NCI-H69 (cell line): ENCODE measurements at regions not wholly inside any gene's neighbourhood (a gene's known extent, or its start where the extent isn't known, plus 50 kb on each side); places are given as distances from the start of the nearest gene placed in this dataset.

Experiments used
- DNase-seq: peaks from one replicate; lab custom pipeline; 2025; lab: John Stamatoyannopoulos, UW

DNA sequence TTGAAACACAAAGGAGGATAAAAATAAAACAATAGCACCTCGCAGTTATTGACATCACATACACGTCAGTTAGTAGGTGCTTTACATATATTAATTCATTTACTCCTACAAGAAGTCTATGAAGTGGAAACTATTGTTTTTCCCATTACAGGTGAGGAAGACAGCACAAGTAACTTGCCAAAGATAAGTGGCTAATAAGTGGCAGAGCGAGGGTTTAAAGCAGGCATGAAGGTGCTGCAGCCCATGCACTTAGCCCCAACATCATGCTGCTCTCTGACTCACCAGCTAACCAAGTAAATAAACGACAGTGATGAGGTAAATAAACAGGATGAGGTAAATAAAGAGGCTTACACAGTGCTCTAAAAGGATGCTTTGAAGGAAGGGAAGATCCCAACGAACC, 498.6 kb upstream of the ZEB2 start:
- no peak for DNase-seq

DNA sequence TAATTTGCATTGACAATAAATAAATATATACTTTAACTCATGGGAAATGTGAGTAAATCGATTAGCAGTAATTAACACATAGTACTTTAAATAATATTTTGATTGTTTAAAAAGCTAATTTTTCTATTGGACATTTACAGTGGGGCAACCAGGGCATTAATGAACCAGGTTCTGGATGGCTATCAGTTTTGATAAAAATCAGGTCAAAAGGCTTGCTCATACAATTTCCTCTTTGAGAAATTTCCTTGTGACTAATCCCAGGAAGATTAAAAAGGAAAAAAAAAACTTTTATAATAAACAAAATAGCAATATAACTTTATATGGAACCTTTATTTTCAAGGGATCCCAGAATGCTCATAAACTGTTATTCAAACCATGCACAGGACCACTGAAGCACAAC, 497.2 kb upstream of the ZEB2 start:
- DNase-seq = no peak

DNA sequence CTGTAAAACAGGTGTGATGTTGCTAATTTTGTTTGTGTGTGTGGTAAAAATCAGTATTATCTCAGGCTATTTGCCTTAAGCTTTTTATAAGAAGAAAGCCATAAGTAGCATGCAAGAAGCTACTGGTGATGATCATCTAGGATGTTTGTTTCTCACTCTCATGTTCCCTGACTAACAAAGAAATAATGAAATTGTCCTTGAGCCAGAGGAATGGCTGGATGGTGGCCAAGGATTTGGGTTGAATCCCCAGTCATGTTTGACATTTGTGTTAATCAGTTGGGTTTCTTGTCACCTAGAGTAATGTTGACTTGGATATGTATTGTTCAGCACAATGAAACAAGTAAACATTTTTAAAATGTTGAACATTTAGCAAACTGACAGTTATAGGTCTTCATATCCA, 496.8 kb upstream of the ZEB2 start:
- DNase-seq = no peak

DNA sequence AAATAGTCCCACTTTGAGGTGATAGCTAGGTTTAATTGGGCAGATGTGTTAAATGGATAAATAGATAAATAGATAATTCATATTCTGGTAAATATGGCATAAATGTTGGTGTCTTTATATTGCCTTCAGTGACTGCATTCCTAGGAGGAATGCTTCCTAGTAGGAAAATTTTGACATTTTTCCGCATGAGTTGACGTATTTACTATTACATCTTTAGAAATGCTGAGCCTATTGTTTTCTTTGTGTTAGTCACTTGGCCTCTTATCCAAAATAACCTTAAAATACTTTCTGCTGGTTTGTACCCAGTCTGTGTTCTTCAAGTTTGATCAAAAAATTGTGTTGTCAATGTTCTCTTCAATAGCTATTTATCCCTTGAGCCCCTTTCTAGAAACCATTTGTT, 495.6 kb upstream of the ZEB2 start:
- DNase-seq = no peak

DNA sequence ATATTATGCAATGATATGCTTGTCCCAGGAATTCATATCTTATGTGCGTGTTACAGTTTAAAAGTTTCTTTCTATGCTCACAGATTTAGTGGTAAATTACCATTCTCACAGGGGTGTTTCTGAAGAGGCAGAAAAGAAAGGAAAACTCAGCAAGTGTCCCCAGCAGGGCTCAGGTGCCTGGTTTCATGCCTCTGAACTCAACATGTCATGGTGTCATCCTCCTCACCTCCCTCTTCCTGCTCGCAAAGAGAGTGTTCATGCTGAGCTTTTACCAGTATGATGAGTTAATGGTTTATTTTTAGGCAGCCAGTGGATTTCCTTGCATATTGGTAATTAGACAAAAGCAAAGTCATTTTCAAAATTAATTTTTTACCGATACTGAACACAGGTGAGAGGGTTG, 492.9 kb upstream of the ZEB2 start:
- no peak for DNase-seq

DNA sequence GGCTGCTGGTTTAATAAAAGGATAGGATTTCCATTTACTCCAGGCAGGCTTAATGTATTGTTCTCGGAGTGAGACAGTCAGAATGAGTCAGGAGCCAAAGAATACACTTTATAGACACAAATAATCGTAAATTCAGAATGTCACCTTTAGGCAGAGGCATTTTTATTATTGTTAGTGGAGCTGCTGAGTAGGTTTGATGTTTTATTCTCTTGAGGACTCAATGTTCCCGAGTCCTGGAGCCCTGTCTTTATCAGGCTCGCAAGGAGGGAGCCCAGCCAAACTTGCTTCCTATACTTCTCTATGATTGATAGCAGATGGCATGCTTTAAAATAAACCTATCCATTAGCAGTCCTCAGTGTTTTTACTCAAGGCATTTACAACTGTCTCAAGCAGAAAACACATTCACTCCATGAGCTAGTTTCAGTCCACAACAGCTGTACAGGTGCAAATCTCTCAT, 492.3 kb upstream of the ZEB2 start:
- DNase-seq = peak; percentile 1

DNA sequence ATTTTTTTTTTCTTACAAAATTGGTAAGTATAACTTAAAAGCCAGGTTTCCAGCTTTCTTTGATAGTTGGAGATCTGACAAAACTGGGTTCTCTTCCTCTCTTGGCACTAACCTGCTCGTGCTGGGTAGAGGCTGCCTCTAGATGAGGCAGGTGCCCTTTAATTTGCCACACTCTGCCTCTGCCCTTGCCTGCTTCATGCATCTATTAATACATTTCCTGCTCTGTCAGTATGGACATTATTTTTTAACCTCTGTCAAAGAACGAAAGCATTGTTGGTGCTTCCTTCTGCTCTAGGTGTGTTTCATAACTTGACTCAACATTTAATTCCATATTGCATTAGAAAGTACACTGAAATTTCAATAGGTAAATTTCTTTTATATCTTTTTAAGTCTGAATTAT, 490.7 kb upstream of the ZEB2 start:
- DNase-seq = no peak

DNA sequence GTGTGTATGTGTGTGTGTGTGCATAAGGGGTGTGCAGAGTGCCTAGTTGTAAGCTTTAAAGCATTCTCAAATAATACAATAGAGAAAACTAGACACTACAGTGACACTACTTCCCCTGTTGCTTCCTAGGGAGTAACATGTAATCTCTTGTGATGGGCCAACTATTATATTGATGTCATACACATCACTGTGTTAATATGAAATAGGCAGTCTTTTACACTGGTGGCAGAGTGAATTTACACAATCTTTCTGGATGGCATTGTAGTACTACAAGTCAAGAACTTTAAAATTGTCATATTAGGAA, 488.0 kb upstream of the ZEB2 start:
- DNase-seq = no peak

DNA sequence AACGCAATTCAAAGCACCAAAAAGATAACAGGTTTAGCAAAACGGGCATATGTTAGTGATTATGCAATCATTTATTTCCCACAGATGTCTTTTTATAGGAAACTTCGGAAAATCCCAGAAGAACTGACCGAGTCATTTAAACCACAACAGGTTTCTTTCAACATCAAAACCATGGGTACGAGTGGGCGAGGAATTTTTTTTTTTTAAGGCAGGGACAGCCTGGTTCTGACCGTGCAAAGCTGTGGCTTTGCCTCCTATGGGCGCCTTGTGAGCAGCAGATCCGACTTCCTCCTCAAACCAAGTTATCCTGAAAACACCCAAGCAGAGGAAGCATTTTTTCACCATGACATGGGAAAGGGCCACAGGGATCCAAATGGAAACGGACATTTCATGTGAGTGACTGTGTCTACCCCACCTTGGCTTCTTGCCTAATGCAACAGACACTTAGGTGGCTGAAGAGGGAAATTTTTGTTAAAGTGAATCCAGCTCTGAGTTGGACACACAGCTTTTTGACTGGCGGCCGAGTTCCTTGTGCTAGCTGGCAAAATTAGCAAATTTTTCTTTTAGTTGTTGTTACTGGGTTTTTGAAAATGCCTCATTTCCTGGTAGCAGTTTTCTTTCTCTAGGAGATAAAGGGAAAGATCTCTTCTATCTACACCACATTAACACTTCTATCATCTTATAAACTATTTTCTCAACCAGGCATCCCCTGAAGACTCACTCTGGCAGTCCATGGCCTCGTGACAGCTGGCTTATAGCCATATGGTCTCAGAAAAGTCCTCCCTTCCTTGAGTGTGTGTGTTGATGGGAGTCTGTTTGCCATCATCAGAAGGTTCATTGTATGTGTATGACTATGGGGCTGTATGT, 487.4 kb upstream of the ZEB2 start:
- no peak for DNase-seq

DNA sequence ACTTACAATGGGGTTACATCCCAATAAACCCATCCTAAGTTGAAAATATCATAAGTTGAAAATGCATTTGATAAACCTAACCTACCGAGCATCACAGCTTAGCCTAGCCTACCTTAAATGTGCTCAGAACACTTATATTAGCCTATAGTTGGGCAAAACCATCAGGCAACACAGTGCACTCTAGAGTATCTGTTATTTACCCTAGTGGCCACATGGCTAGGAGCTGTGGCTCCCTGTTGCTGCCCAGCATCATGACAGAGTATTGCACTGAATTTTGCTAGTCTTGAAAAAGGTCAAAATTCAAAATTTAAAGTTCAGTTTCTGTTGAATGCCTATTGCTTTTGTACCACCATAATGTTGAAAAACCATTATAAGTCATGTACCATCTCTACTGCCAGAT, 482.7 kb upstream of the ZEB2 start:
- DNase-seq = no peak

DNA sequence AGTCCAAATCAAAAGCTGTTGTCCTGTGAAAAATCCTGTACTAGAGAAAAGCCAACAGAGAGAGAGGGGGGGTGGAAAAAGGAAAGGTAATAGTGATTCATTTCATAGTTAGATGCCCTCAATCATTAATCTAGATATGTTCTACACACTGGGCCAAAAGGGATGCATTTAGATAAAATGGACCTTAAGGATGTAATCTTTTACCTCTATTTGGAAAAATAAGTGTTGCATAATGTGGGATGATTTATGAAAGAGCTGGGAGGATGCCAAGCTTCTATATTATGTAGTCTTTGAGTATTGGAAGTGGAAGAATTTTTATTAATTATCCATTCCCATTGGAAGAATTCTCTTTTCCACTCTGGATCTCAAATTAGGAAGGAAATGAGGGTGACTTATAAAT, 480.5 kb upstream of the ZEB2 start:
- no peak for DNase-seq

DNA sequence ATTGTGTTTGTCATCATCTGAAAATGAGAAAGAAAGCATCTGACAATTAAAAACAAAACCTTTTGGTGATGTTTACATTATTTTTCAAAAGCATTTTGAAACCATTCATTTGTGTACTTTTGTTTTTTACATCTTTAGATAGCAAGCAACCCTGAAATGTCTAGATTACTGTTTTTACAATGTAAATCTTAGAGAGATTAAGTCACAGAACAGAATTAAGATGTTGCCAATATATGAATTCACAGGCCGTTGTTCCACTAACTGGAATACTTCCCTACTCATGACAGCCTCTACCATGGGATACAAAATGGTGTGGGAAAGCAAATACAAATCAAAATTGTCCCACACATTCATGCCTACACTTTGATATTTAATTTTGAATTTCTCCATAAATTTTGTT, 480.0 kb upstream of the ZEB2 start:
- no peak for DNase-seq

DNA sequence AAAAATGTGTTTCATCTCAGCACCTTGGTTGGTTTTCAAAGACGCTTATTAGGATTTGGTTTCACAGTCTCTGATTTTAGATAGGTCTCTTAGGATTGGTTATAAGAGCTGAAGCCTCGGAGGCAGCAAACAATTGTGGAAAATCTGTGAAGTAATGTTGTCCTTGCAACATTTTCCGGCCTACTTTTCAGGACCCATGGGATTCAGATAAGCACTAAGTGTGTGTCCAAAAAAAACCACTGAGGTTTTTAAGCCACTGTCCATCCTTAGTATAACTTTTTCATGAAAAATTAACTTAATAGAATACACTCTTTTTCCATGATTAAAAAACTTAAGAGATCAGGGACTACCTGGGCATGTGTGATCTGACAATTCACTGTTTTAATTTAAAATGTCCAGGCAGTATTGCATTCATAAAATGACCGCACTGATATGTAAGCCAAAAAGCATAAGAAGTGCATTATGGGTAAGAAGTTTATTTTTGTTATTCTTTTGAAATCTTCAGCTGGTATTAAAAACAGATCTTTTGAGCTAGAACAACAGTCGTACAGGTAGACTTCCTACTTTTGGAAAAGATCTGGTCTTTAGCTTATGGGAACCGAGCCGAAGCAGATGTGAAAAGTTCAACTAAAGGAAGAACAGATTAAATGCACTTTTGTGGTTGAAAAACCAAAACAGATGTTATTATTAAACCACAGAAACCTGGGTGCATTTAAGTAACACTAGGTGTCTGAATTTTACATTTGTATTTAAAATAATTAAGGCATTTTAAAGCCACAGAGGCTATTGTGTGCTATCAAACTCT, 479.4 kb upstream of the ZEB2 start:
- no peak for DNase-seq

DNA sequence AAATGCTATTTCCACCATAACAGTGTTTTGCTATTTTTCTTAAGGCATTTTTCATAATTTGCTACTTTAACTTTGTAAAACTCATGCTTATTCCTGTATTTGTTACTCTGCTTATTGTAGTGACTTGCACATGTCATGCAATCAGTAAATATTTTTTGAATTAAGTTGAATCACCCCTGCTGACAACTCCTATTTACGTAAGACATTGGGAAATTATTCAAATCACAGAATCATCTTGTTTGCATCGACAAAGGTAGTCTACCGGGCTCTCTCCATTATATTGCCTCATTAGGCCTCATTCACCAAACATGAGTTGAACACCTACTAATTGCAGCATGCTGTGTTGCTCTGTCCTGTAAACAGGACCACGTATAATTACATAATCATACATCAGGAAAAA, 478.5 kb upstream of the ZEB2 start:
- peak; percentile 0 for DNase-seq

DNA sequence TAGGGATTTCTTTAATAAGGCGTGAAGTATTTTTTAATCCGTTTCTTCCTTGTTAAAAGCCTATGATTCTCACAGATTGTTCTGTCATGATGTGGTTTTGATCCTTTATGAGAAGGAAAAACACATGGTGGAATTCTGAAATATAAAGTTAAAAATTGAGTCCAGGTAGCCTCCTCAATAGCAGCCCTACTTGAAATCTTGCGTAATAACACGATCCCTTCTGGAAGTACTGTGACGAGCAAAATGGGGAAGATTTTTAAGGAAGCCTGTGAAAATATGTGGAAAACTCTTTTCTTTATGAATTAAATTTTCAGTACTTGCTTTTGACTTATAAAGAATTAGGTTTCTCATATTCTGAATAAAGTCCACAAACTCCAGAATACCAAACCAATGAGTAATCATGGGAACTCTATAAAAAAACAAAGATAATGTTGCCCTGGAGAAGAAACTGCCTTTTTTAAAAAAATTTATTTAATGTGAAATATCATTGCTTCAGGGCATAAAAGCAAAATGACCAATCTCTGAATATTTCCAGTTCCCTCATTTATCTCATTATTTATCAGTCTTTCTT, 476.4 kb upstream of the ZEB2 start:
- DNase-seq = no peak

DNA sequence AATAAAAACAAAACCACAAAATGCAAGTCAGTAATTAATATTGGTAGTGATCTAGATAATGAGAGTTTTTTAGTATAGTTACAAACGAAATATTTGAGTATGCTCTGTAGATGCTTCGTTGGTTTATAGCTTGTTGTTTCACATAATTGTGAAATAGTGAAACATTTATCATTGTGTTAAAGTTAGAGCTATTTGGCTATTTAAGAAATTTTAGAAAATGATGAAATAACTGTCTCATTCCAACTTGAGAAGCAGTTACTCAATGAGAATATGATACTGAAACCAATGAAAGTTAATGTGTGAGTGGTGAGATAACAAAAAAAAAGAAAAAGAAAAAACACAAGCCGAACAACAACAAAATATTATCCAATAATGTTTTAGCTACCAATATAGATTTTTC, 475.6 kb upstream of the ZEB2 start:
- no peak for DNase-seq

DNA sequence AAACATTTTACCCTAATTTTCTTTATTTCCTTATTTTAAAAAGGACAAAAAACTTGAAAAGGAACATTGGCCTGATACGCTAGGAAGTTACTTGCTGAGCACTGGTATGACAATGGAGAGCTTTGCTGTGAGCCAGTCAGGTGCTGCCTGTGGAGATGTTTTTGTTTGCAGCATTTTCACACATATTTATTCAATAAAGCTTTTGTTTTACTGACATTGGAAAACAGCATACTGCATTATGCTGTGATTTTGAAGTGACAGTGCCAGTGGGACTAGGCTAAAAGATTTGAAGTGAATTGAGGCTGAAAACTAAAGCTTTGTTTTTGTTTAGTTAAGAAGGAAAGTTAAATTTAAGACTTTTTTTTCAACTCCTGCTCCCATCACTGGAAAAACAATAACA, 470.7 kb upstream of the ZEB2 start:
- no peak for DNase-seq

DNA sequence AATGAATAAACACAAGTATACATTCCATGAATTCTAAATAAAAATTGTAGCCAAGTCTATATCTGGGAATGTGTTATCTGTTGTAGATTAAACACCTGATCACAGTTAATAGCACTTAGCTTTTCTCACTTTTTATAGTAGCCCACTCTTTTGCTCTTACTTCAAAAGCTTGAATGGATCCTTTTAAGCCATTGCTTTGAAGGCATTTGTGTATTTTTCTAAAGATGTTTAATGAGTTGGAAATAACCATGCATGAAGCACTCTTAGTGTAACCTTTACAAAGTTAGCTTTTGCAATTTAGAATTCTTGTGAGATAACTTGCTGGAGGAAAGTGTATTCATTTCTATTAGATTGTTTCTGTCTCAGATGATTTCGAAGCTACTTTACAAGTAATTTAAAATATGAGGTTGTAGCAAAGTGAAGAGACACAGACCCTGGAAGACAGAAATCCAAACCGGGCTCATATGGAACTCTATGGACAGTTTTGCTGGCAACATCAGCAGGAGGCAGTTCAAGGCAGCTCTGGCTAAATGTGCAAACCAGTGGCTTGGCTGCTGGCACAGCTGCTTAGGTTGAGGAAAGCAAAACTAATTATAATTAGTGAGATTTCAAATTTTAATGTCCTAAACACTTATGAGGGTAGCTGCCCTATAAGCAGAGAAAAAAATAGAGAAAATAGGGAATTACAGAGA, 469.8 kb upstream of the ZEB2 start:
- no peak for DNase-seq

DNA sequence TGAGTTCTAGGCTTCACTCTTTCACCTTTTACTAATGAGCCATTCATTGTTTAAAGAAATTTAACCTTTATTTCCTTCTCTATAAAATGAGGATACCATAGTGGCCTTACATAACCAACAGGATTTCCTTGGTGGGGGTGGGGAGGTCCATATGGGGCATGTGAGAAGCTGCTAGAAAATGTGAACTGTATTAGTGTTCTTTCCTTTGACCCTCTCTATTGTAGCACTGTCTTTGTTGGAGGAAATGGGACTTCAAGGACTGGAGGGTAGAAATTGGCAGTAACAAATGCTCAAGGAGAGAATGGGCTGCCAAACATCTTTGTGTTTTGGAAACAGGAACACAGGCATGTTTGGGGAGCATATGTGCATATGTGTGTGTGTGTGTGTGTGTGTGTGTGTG, 468.7 kb upstream of the ZEB2 start:
- no peak for DNase-seq

DNA sequence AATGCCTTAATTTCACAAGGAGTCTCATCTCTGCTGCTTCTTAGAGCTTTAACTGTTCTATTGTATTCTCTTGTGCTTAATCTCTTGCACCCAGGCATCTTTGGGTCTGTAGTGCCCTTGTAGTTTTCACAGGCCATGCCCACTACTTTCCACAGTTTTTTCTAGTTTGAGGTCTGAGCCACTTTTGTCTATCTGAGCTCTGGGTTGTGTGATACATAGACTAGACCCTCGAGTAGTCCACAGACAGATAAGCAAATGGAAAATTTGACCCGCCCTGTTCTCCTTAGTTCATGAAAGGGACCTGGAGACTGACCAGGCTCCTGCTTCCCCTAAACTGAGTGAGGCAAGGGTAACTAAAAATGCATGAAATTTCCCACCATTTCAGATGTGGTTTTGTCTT, 466.8 kb upstream of the ZEB2 start:
- DNase-seq = no peak

DNA sequence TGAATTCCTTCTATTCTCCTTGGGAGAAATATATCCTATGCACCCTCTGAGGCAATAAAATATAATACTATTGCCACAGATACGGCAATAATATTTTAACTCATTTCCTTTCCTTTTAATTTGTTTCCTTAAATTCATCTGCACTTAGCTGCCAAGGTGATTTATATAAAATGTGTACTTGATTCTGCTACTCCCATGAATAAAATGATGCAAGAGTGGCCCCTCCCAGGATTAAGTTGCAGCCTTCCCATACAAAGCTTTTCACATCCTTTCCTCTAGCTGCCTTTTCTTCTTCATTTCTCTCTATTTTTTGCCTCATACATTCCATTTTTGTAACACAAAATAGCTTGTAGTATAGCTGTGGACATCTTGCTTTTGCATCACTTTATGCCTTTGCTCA, 464.1 kb upstream of the ZEB2 start:
- DNase-seq = no peak

DNA sequence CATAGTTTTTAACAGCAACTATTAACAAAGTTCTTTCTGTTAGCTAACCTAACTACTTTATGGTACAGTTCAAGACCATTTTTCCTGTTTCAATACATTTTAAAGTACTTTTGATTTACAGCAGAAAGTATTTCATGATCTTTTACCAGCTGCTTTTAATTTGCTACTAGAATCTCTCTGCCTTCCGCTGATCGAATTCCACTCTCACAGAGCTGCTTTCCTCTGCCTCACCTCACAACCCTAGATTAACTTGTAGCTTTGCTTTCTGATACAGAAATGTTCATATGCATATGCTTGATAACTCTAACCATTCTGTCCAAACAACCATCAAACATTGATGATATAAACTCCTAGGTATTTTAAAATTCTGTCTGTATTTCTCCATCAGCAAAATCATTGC, 463.2 kb upstream of the ZEB2 start:
- DNase-seq = no peak

DNA sequence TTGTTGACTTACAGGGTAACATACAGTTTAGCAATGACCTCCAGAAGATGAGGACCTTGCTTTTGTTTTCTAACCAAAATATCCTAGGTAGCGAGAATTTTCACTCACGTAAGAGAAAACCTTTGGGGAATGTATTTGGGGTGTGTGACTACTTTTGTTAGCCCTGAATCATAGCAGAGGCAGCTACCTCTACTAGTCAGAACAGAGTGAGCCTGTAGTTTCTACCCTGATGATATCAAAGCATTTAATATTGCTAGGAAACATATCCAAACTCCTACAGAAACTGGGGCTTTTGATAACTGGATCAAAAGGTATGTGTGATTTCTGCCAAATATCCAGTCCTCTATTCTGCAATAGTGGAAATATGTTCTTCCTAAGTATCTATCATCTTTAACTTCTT, 462.6 kb upstream of the ZEB2 start:
- no peak for DNase-seq
